Stomach (tissue), 4 donors: ENCODE measurements at regions not wholly inside any gene's neighbourhood (a gene's known extent, or its start where the extent isn't known, plus 50 kb on each side); places are given as distances from the start of the nearest gene placed in this dataset.

Experiments used
- CTCF ChIP-seq, 7 experiments: fragments of 450-650 bp in 4 of 7; fragments of 200-600 bp in 3 of 7; sonication (generic) in 3 of 7; IDR thresholded peaks; one replicate each; pipeline ENCODE4 v1.5.1; 2016 to 2019; ENCODE audit warnings: antibody characterized with exemption in 7 of 7, control low read depth in 2 of 7, mild to moderate bottlenecking in 1 of 7
- EP300 ChIP-seq: sonication (generic); formaldehyde crosslinking; IDR thresholded peaks from one replicate; pipeline ENCODE4 v1.6.1; 2017; ENCODE audit warnings: antibody characterized with exemption
- POLR2A ChIP-seq, 4 donors: fragments of 450-650 bp; IDR thresholded peaks; one replicate each; pipeline ENCODE4 v1.6.1; 2016; ENCODE audit warnings: antibody characterized with exemption in 4 of 4, control low read depth in 2 of 4, mild to moderate bottlenecking in 1 of 4, moderate library complexity in 1 of 4
- POLR2AphosphoS5 ChIP-seq, 3 donors: sonication (generic); formaldehyde crosslinking; IDR thresholded peaks; one replicate each; pipeline ENCODE4 v1.6.1; 2016; ENCODE audit warnings: antibody characterized with exemption in 3 of 3

- TF ChIP-seq CTCF (IDR thresholded peaks at IDR 0.05) = no peak
- no peak for TF ChIP-seq POLR2AphosphoS5 (IDR thresholded peaks at IDR 0.05)
- TF ChIP-seq POLR2A (IDR thresholded peaks at IDR 0.05) = no peak
- no peak for TF ChIP-seq EP300
Measured at GRCh38 chr2:226168496-226169160, 631.0 kb downstream of the IRS1 start.
